Right renal cortex interstitium (tissue), 3 donors: ENCODE measurements at regions not wholly inside any gene's neighbourhood (a gene's known extent, or its start where the extent isn't known, plus 50 kb on each side); places are given as distances from the start of the nearest gene placed in this dataset.
"Not testable (repeated sequence)": the region's sequence is repeated elsewhere in the genome, so short reads cannot be mapped to it uniquely, and the experiment has no call there.

Experiments used
- DNase-seq, 3 donors: peaks; one replicate each; pipeline ENCODE4 v3.0.0-alpha.2; 2013; ENCODE audit warnings: low read depth in 3 of 3, low spot score in 2 of 3

- DNase-seq: no peak
Measured at GRCh38 chr7:152544481-152544927, 108.7 kb upstream of the KMT2C start.

- no peak for DNase-seq
Measured at GRCh38 chr7:152543799-152544198, 108.0 kb upstream of the KMT2C start.

- no peak for DNase-seq
Measured at GRCh38 chr7:152541892-152542291, 106.1 kb upstream of the KMT2C start.

GRCh38 chr7:152539190-152539495, 103.3 kb upstream of the KMT2C start:
- not testable (repeated sequence) for DNase-seq

- not testable (repeated sequence) for DNase-seq
Measured at GRCh38 chr7:152538346-152539189, 102.8 kb upstream of the KMT2C start.

GRCh38 chr7:152537639-152538038, 101.8 kb upstream of the KMT2C start:
- no peak for DNase-seq

GRCh38 chr7:152528612-152529011, 92.8 kb upstream of the KMT2C start:
- DNase-seq: no peak

- no peak for DNase-seq
Measured at GRCh38 chr7:152527610-152528032, 91.8 kb upstream of the KMT2C start.

- DNase-seq: no peak
Measured at GRCh38 chr7:152523916-152524315, 88.1 kb upstream of the KMT2C start.

GRCh38 chr7:152522571-152523067, 86.8 kb upstream of the KMT2C start:
- no peak for DNase-seq

- no peak for DNase-seq
Measured at GRCh38 chr7:152521420-152522337, 85.9 kb upstream of the KMT2C start.

GRCh38 chr7:152520861-152521302, 85.1 kb upstream of the KMT2C start:
- DNase-seq: no peak

- no peak for DNase-seq
Measured at GRCh38 chr7:152519290-152519689, 83.5 kb upstream of the KMT2C start.

GRCh38 chr7:152516216-152516615, 80.4 kb upstream of the KMT2C start:
- no peak for DNase-seq

- DNase-seq: not testable (repeated sequence)
Measured at GRCh38 chr7:152515266-152515950, 79.6 kb upstream of the KMT2C start.

- no peak for DNase-seq
Measured at GRCh38 chr7:152514771-152515105, 78.9 kb upstream of the KMT2C start.

GRCh38 chr7:152513861-152514770, 78.3 kb upstream of the KMT2C start:
- no peak for DNase-seq

- no peak for DNase-seq
Measured at GRCh38 chr7:152512706-152513105, 76.9 kb upstream of the KMT2C start.

GRCh38 chr7:152511736-152512135, 75.9 kb upstream of the KMT2C start:
- DNase-seq: no peak

GRCh38 chr7:152508701-152509100, 72.9 kb upstream of the KMT2C start:
- DNase-seq: no peak
